WI38 (cell line): ENCODE measurements at regions not wholly inside any gene's neighbourhood (a gene's known extent, or its start where the extent isn't known, plus 50 kb on each side); places are given as distances from the start of the nearest gene placed in this dataset.
"Not testable (repeated sequence)": the region's sequence is repeated elsewhere in the genome, so short reads cannot be mapped to it uniquely, and the experiment has no call there.

Source experiments
- H3K4me3 ChIP-seq: 2 replicates; pipeline ENCODE4 v1.5.1; 2011; ENCODE audit warnings: low read depth, mild to moderate bottlenecking, control low read depth, low read length
- CTCF ChIP-seq: IDR thresholded peaks from 2 replicates; pipeline ENCODE4 v1.5.1; 2012; ENCODE audit warnings: low read depth, mild to moderate bottlenecking, control low read depth, low read length

- no peak overlapping the region for H3K4me3 ChIP-seq
- no peak for TF ChIP-seq CTCF
Measured at GRCh38 chr6:92404281-92404680, 1015.1 kb downstream of the EPHA7 start.

DNA sequence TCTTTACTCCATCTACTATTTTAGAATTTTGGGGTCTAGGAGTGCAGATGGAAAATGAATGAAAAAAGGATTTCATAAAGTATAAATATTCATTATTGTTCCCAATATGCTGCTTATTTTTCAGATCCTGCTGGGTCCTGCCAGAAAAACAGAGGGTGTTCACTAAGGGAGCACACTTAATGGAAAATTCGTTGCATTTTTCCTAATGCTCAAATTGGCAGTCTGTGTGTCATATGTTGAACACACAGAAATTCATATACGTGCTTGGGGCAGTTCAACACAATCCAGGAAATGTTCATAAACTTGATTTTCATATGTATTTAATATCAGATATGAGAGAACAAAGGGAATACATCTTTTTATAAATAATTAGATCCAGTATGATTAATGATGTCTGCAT, 1019.4 kb downstream of the EPHA7 start:
- TF ChIP-seq CTCF = no peak
- no peak overlapping the region for H3K4me3 ChIP-seq

- H3K4me3 ChIP-seq = not testable (repeated sequence)
Measured at GRCh38 chr6:92388706-92389105, 1030.7 kb downstream of the EPHA7 start.

DNA sequence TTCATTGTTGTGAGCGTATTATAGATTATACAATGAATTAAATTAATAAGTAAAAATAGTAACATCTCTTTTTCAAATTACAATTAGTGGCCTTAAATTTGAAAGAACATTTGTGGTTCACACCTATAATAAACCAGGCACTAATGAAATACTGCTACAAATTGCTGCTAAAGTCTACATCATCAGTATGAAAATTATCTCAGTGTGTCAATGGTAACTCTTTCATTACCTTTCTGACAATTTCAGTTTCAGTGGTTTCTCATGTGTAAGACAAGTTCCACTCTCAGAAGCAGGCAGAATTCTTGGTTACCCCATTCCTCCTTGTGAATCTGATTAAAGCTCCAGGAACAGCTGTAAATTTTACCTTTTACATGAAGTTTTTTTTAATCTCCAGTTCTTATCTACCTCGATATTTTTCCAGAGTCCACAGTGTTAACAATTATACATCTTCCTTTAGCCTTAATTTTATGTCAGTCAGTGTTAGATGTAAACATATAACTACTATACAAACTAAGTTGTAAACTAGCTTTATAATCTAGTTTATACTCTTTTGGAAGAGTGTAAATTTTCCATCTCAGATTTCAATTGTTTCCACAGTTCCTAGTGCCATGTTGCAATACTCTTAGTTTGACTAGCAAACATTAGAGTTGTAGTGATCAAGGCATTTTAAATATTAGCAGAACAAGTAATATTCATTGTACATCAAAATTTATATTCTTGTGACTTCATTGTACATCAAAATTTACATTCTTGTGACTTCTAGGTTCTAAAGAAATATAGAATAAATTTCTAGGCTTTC, 1038.4 kb downstream of the EPHA7 start:
- no peak for TF ChIP-seq CTCF
- H3K4me3 ChIP-seq = no peak overlapping the region

GRCh38 chr6:92377137-92377536, 1042.2 kb downstream of the EPHA7 start:
- no peak for TF ChIP-seq CTCF

DNA sequence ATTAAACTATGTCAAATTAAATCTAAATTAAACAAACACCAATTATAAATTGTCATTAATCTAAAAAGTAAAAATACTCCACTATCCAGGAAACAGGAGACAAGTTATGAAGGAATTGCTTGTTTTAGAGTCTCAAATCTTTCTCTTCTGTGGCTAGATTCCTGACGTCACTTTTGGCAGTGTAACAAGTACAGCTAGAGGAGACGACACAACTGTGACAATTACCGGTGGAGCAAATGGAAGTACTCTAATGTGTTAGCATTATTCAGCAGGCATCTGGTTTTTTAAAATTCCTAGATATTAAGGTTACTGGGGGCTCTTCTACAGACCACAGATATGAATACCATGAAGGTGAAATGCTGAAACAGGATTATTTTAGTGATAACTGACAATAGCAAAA, 1042.7 kb downstream of the EPHA7 start:
- no peak overlapping the region for H3K4me3 ChIP-seq
- no peak for TF ChIP-seq CTCF

More at GRCh38 chr6:92377137-92377536, 1042.2 kb downstream of the EPHA7 start:
- no peak overlapping the region for H3K4me3 ChIP-seq

DNA sequence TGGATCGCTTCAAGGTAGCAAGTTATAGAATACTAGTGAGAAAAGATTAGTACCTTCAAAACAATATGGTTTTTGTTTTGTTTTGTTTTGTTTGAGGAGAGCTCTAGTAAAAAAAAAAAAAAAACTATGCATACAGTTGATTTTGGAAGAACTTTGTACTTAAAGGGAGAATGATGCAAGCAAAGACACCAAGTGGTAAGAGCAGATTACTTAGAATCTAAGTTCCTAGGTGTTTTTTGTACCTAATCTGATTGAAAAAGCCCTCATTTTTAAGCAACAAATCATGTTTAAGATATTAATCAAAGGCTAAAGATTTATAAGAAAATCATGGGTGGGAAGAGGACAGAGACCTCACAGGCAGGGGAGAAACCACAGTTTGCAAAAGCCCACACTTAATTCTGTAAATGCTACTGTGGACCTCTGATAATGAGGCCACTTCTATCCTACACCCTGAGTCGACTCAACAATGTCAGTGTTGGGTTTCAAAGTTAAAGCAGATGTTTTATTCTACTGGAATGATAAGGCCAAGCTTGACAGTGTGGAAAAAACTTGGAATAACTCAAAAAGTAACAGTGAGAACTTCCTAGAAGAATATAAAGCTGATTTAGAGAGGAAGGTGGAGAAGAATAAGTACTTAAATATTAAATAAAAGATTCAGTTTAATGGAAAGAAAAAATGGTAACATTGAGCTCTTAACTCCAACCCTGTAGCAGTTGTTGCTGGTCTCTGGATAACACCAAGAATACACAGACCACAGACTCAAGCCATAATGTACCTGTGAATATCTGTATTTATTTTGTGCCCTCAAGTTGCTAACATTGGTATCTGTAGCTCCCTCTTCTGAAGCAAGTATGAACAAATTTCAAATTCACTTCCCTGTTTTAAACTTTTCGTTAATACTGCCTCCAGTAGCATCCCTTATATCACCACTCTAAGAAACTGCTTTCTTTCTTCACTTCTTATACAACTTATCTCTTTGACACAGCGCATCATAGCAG, 1047.8 kb downstream of the EPHA7 start:
- no peak for TF ChIP-seq CTCF
- H3K4me3 ChIP-seq = no peak overlapping the region
